ENCODE measurements at regions not wholly inside any gene's neighbourhood (a gene's known extent, or its start where the extent isn't known, plus 50 kb on each side); places are given as distances from the start of the nearest gene placed in this dataset.

DNA sequence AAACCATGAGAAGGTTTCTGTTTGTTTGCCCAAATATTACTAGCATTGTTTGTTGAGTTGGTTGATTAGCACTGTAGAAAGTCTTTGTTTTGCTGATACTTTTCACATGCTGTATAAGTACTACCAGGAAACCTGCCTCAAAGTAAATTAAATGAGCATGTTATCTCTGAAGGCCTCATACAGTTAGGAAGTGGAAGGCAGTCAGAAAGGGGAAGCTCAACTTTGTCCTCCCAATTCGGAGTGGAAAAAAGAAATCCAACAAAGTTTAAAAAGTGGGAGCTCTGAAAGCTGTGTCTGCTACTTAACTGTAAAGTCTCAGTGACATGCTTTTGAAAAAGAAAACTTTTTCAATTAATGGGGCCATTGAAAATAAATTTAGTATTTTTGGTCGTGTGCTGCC lies 188.3 kb upstream of the BLID start:
- Histone ChIP-seq H3K36me3 (no peaks in the 10 kb centered on the region), H3K9me3 (peaks cover 0 to 2% of the 10 kb centered on the region in 2 donors), H3K4me1 (peaks cover 0 to 10% of the 10 kb centered on the region in 2 donors), H3K27me3 (no peaks in the 10 kb centered on the region), H3K4me3 (no peak overlapping the region), H3K27ac (no peak overlapping the region)
- DNase-seq (ENCODE audit: low spot score) = no peak
- TF ChIP-seq, protein P1, sequence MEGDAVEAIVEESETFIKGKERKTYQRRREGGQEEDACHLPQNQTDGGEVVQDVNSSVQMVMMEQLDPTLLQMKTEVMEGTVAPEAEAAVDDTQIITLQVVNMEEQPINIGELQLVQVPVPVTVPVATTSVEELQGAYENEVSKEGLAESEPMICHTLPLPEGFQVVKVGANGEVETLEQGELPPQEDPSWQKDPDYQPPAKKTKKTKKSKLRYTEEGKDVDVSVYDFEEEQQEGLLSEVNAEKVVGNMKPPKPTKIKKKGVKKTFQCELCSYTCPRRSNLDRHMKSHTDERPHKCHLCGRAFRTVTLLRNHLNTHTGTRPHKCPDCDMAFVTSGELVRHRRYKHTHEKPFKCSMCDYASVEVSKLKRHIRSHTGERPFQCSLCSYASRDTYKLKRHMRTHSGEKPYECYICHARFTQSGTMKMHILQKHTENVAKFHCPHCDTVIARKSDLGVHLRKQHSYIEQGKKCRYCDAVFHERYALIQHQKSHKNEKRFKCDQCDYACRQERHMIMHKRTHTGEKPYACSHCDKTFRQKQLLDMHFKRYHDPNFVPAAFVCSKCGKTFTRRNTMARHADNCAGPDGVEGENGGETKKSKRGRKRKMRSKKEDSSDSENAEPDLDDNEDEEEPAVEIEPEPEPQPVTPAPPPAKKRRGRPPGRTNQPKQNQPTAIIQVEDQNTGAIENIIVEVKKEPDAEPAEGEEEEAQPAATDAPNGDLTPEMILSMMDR (IDR thresholded peaks at IDR 0.05) = no peak

DNA sequence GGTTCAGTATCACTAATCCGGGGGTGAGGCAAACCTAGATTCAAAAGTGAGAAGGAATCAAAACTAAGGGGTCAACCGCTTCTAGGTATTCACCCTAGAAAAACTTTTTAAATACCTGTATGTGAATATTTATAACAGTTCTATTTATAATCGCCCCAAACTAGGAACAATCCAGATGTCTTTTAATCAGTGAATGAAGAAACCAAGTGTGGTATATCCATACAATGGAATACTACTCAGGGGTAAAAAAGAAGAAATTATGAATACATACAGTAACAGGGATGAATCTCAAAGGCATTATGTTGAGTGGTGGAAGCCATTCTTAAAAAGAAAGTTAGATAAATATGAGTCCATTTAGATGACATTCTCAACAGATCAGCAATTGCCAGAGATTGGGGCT lies 178.0 kb upstream of the BLID start:
- DNase-seq (ENCODE audit: low spot score) = no peak
- Histone ChIP-seq H3K9me3 (peaks cover 0 to 22% of the 10 kb centered on the region in 2 donors), H3K36me3 (no peaks in the 10 kb centered on the region), H3K4me1 (no peaks in the 10 kb centered on the region), H3K4me3 (no peak overlapping the region), H3K27me3 (no peaks in the 10 kb centered on the region), H3K27ac (no peak overlapping the region)
- TF ChIP-seq, protein P1 (IDR thresholded peaks at IDR 0.05) = no peak

DNA sequence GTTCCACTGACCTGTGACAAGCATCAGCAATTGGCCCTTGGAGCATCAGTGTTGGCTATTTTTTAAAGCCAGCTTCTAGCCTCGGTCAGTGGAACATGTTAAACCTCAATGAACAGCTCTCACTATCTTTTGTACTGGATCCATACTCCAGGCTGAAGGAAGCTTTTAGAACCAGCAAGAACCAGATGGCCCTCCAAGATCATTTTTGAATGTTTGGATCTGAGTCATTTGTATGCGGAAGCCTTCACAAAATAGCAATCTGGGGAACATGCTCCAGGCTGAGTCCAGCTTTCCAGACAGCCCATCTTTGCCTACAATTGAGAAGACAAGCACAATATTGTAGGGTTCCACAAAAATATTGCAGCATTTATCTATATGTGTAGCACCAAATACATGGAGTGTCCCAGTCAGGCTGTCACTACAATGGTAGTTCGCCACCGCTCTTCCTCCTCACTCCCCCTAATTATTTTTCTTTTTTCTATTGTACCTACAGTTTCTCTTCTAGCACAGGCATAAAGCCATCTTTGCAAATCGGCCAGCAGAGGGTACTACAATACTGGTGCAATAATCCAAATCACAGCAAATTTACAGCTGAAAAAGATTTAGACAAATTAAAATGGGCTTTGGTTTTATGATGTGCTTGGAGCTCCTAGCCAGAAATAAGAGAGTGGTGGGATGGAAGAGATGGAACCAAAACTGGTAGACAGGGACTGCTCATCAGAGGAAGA lies 177.4 kb upstream of the BLID start:
- Histone ChIP-seq H3K9me3 (peaks cover 0 to 16% of the 10 kb centered on the region in 2 donors), H3K4me1 (no peaks in the 10 kb centered on the region), H3K36me3 (no peaks in the 10 kb centered on the region), H3K27me3 (no peaks in the 10 kb centered on the region), H3K27ac (peak overlapping the region; percentile 2 to 3), H3K4me3 (no peak overlapping the region)
- TF ChIP-seq, protein P1 (IDR thresholded peaks at IDR 0.05) = peak in 1 of 2 donors; percentile 59
- DNase-seq (ENCODE audit: low spot score) = no peak

DNA sequence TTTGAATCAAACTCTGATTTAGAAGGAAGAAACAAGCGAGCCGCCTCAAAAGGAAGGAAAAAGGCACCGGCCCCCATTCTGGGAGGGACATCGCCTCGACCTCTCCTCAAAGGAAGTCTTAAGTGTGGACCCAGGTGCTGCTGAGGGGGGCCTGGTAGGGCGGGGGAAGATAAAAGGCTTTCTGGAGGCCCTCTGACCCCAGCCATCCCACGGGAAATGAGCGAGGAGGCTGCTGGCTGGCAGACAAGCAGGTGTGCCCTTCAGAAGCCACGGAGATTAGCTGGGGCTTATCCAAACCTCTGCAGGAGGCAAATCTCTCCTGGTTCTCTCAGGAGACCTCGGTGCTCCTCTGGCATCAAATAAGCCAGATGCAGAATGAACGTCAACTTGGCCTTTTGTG lies 171.4 kb upstream of the BLID start:
- TF ChIP-seq, protein P1 (IDR thresholded peaks at IDR 0.05) = no peak
- DNase-seq (ENCODE audit: low spot score) = no peak
- H3K27ac ChIP-seq = no peak overlapping the region
- no peaks in the 10 kb centered on the region for H3K36me3 ChIP-seq
- H3K27me3 ChIP-seq = no peaks in the 10 kb centered on the region
- H3K4me3 ChIP-seq = no peak overlapping the region
- H3K9me3 ChIP-seq = no peaks in the 10 kb centered on the region
- no peaks in the 10 kb centered on the region for H3K4me1 ChIP-seq

DNA sequence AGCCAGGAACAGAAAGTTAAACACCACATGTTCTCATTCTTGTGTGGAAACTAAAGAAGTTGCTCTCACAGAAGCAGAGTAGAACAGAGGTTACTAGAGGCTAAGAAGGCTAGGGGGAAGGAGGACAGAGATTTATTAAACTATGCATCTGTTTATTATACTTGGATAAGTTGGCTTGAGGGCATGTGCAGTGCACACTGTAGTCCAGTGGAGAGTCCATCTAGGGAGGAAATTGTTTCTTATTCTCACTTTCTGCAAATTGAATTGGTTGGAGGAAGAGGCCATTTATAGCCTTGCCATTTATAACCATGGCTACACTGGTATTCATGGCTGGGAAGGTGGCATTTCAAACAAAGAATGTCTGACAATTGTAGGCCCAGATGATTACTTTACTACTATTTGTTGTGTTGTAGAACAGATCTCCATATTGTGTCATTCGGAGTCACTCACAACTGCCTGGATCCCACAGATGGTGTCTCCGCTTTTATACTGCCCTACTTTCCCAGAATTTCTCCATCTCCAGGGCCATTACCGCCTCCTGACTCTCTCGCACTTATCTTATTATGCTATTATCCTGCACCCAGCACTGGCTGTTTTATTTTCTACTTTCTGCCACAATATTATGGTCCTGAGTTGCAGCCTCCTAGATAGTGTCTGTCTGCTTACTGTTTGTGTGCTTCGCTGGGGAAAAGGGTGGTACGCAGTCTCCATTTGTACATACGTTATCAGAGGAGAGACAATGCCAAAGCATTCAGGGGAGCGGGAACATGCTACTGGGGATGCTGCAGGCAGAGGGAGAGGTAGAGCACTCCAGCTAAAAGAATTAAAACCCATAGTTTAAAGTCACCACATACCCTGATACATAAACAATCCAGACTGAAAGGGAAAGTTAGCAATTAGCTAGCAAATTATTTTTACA lies 169.3 kb upstream of the BLID start:
- Histone ChIP-seq H3K4me1 (no peaks in the 10 kb centered on the region), H3K9me3 (no peaks in the 10 kb centered on the region), H3K36me3 (no peaks in the 10 kb centered on the region), H3K27me3 (no peaks in the 10 kb centered on the region), H3K27ac (no peak overlapping the region), H3K4me3 (no peak overlapping the region)
- no peak for DNase-seq (ENCODE audit: low spot score)
- TF ChIP-seq, protein P1 (IDR thresholded peaks at IDR 0.05) = no peak
